ENCODE measurements at regions not wholly inside any gene's neighbourhood (a gene's known extent, or its start where the extent isn't known, plus 50 kb on each side); places are given as distances from the start of the nearest gene placed in this dataset.

- H3K27me3 ChIP-seq (ENCODE audit: control insufficient read depth in 2 of 2, insufficient read depth in 2 of 2, low read length in 2 of 2) = no peaks in the 10 kb centered on the region
- no TSS peak for BruUV-seq (replicated peaks)
- TF ChIP-seq FOS (IDR thresholded peaks at IDR 0.05; ENCODE audit: borderline replicate concordance, insufficient read depth, low read length) (no peak), MAX (IDR thresholded peaks at IDR 0.05; ENCODE audit: insufficient read depth, insufficient read length) (no peak), POLR2AphosphoS5 (IDR thresholded peaks at IDR 0.05; ENCODE audit: insufficient read depth, low read depth, low read length) (no peak), EZH2 (IDR thresholded peaks at IDR 0.05; ENCODE audit: borderline replicate concordance, low read depth, low read length, severe bottlenecking) (no peak), POLR2A (IDR thresholded peaks at IDR 0.05; ENCODE audit: low read depth, low read length) (no peak), MYC (IDR thresholded peaks at IDR 0.05; ENCODE audit: low read depth, low read length) (no peak), GATA2 (IDR thresholded peaks at IDR 0.05; ENCODE audit: insufficient read depth, insufficient read length, low read depth, low read length) (no peak), JUN (IDR thresholded peaks at IDR 0.05; ENCODE audit: borderline replicate concordance, insufficient read depth, insufficient read length, low read depth) (no peak)
- TF ChIP-seq, protein P1, sequence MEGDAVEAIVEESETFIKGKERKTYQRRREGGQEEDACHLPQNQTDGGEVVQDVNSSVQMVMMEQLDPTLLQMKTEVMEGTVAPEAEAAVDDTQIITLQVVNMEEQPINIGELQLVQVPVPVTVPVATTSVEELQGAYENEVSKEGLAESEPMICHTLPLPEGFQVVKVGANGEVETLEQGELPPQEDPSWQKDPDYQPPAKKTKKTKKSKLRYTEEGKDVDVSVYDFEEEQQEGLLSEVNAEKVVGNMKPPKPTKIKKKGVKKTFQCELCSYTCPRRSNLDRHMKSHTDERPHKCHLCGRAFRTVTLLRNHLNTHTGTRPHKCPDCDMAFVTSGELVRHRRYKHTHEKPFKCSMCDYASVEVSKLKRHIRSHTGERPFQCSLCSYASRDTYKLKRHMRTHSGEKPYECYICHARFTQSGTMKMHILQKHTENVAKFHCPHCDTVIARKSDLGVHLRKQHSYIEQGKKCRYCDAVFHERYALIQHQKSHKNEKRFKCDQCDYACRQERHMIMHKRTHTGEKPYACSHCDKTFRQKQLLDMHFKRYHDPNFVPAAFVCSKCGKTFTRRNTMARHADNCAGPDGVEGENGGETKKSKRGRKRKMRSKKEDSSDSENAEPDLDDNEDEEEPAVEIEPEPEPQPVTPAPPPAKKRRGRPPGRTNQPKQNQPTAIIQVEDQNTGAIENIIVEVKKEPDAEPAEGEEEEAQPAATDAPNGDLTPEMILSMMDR (IDR thresholded peaks at IDR 0.05; ENCODE audit: extremely low read depth in 1 of 2, insufficient read depth in 1 of 2, low read depth in 1 of 2, low read length in 2 of 2) = no peak
- H3K27ac ChIP-seq (ENCODE audit: insufficient read depth, low read depth, low read length) = no peak overlapping the region
- CTCF ChIA-PET = no interaction called here
- H3K9ac ChIP-seq (replicated peaks; ENCODE audit: extremely low read depth, insufficient read depth, low read length) = no peak overlapping the region
- no peaks in the 10 kb centered on the region for H3K4me1 ChIP-seq (ENCODE audit: control insufficient read depth, extremely low read depth, insufficient read depth, low read length)
- H3K79me2 ChIP-seq (ENCODE audit: control insufficient read depth, insufficient read depth, low read length) = no peaks in the 10 kb centered on the region
- no peak overlapping the region for H2AFZ ChIP-seq (ENCODE audit: low read depth, low read length)
- no peak for DNase-seq (ENCODE audit: low read depth, low spot score)
- H3K4me3 ChIP-seq (replicated peaks in 1 of 3; ENCODE audit: insufficient read depth in 1 of 3, low read depth in 1 of 3, low read length in 3 of 3) = no peak overlapping the region
- FAIRE-seq = no peak
- H3K4me2 ChIP-seq (ENCODE audit: insufficient read depth, low read length) = no peak overlapping the region
- no peaks in the 10 kb centered on the region for H3K9me1 ChIP-seq (replicated peaks; ENCODE audit: control insufficient read depth, extremely low read depth, insufficient read depth, low read length)
- dilution Hi-C loops (cut with MboI; ENCODE audit: extremely low pct_ligation_motif_present, low sequenced_read_pairs) = no loop called here
- H4K20me1 ChIP-seq (replicated peaks; ENCODE audit: control insufficient read depth, extremely low read depth, insufficient read depth, low read length) = no peaks in the 10 kb centered on the region
- H3K36me3 ChIP-seq (ENCODE audit: control insufficient read depth in 2 of 2, extremely low read depth in 1 of 2, insufficient read depth in 2 of 2, low read length in 2 of 2) = no peaks in the 10 kb centered on the region
- no peaks in the 10 kb centered on the region for H3K9me3 ChIP-seq (replicated peaks; ENCODE audit: control insufficient read depth, insufficient read depth, low read length)
- POLR2A ChIA-PET = no interaction called here
- intact Hi-C loops (cut with micrococcal nuclease) = no loop called here
These were observed 248.6 kb upstream of the PLET1 start for GRCh38 chr11:112509300-112509699.
